OCI-LY7 (cell line): ENCODE measurements at regions not wholly inside any gene's neighbourhood (a gene's known extent, or its start where the extent isn't known, plus 50 kb on each side); places are given as distances from the start of the nearest gene placed in this dataset.

Experiments used
- BruUV-seq: library from RNA; stranded (reverse); fragments of 400-500 nt; replicated peaks from 2 replicates; lab custom pipeline; 2021; lab: Mats Ljungman, UMichigan
- CTCF ChIA-PET: fragments of 300-600 bp; sonication (Branson Sonifier 250); formaldehyde crosslinking; loops from one replicate; lab custom pipeline; 2022; ENCODE audit warnings: antibody characterized with exemption; ENCODE audit not compliant: unreplicated experiment; lab: Charles Lee
- POLR2A ChIA-PET: fragments of 300-600 bp; sonication (Branson Sonifier 250); formaldehyde crosslinking; loops from one replicate; lab custom pipeline; 2022; ENCODE audit warnings: antibody characterized with exemption; lab: Charles Lee
- DNase-seq: peaks from one replicate; pipeline ENCODE4 v3.0.0-alpha.2; 2015; ENCODE audit warnings: low spot score
- H2AFZ ChIP-seq: fragments of 200-600 bp; sonication (generic), shearing (Covaris generic); 2 replicates; pipeline ENCODE4 v1.6.1; 2014; ENCODE audit warnings: mild to moderate bottlenecking, antibody characterized with exemption, low read length, moderate library complexity
- H3K27ac ChIP-seq: fragments of 200-600 bp; sonication (generic); 2 replicates; pipeline ENCODE4 v1.5.1; 2014; ENCODE audit warnings: mixed run types, low read depth, mild to moderate bottlenecking, moderate library complexity, low read length, inconsistent platforms; ENCODE audit not compliant: poor library complexity, severe bottlenecking
- H3K36me3 ChIP-seq: fragments of 200-600 bp; sonication (generic); 2 replicates; pipeline ENCODE4 v1.6.1; 2014; ENCODE audit warnings: mild to moderate bottlenecking, antibody characterized with exemption, low read length, moderate library complexity, mixed read lengths; ENCODE audit not compliant: insufficient read depth
- H3K4me1 ChIP-seq: fragments of 200-600 bp; sonication (generic); 2 replicates; pipeline ENCODE4 v1.5.1; 2014; ENCODE audit warnings: mild to moderate bottlenecking, low read length; ENCODE audit not compliant: insufficient read depth, poor library complexity, severe bottlenecking
- H3K4me2 ChIP-seq: fragments of 200-600 bp; sonication (generic); 2 replicates; pipeline ENCODE4 v1.6.1; 2014; ENCODE audit warnings: mild to moderate bottlenecking, low read length
- H3K4me3 ChIP-seq: fragments of 200-600 bp; sonication (generic); 2 replicates; pipeline ENCODE4 v1.5.1; 2014; ENCODE audit warnings: mild to moderate bottlenecking, low read depth, low read length; ENCODE audit not compliant: poor library complexity, severe bottlenecking
- H3K79me2 ChIP-seq: fragments of 200-600 bp; sonication (generic); 2 replicates; pipeline ENCODE4 v1.6.1; 2016; ENCODE audit warnings: low read depth, mild to moderate bottlenecking, low read length, moderate library complexity, mixed read lengths; ENCODE audit not compliant: insufficient read depth
- H3K9me2 ChIP-seq: fragments of 200-600 bp; sonication (generic); 2 replicates; pipeline ENCODE4 v1.6.1; 2016; ENCODE audit warnings: mild to moderate bottlenecking, low read length, mixed read lengths; ENCODE audit not compliant: insufficient read depth
- H3K9me3 ChIP-seq: fragments of 200-600 bp; sonication (generic); 2 replicates; pipeline ENCODE4 v1.6.1; 2014; ENCODE audit warnings: mild to moderate bottlenecking, mixed run types, low read length, mixed read lengths
- H4K20me1 ChIP-seq: fragments of 200-600 bp; sonication (generic); 2 replicates; pipeline ENCODE4 v1.6.1; 2014; ENCODE audit warnings: mild to moderate bottlenecking, antibody characterized with exemption, low read length, moderate library complexity, mixed read lengths; ENCODE audit not compliant: insufficient read depth
- CTCF ChIP-seq: fragments of 200-600 bp; sonication (generic); conservative IDR thresholded peaks from 2 replicates; pipeline ENCODE4 v1.5.1; 2014; ENCODE audit warnings: mild to moderate bottlenecking, antibody characterized with exemption, low read length, moderate library complexity, mixed read lengths
- EZH2phosphoT487 ChIP-seq: fragments of 200-600 bp; sonication (generic); IDR thresholded peaks from 2 replicates; pipeline ENCODE4 v1.6.1; 2018; ENCODE audit warnings: low read depth, borderline replicate concordance, mild to moderate bottlenecking, mixed run types, antibody characterized with exemption, low read length, moderate library complexity, mixed read lengths
- intact Hi-C: fragments of 100-400 bp; cut with micrococcal nuclease; formaldehyde crosslinking; loops from one replicate; pipeline ENCODE4 v1.10.0; 2022; ENCODE audit not compliant: unreplicated experiment

- POLR2A ChIA-PET, result no interaction called here
- H3K4me2 ChIP-seq, result no peak overlapping the region
- DNase-seq, result no peak
- no peak overlapping the region for H2AFZ ChIP-seq
- H4K20me1 ChIP-seq, result no peaks in the 10 kb centered on the region
- H3K36me3 ChIP-seq, result no peaks in the 10 kb centered on the region
- no peaks in the 10 kb centered on the region for H3K9me2 ChIP-seq
- CTCF ChIA-PET, result no interaction called here
- H3K27ac ChIP-seq, result no peak overlapping the region
- H3K9me3 ChIP-seq, result no peaks in the 10 kb centered on the region
- intact Hi-C loops, result no loop called here
- no peak for TF ChIP-seq CTCF
- no peak for TF ChIP-seq EZH2phosphoT487
- H3K4me3 ChIP-seq, result no peak overlapping the region
- no peaks in the 10 kb centered on the region for H3K4me1 ChIP-seq
- H3K79me2 ChIP-seq, result no peaks in the 10 kb centered on the region
- no TSS peak for BruUV-seq
These were observed 582.6 kb downstream of the TBC1D22A start for GRCh38 chr22:47345025-47345424.

GRCh38 chr22:47344414-47344813 lies 582.0 kb downstream of the TBC1D22A start:
- no peaks in the 10 kb centered on the region for H4K20me1 ChIP-seq
- intact Hi-C loops, result no loop called here
- CTCF ChIA-PET, result no interaction called here

GRCh38 chr22:47343611-47344010 lies 581.2 kb downstream of the TBC1D22A start:
- no TSS peak for BruUV-seq
- Histone ChIP-seq H4K20me1 (no peaks in the 10 kb centered on the region), H2AFZ (no peak overlapping the region), H3K4me2 (no peak overlapping the region), H3K79me2 (no peaks in the 10 kb centered on the region), H3K4me3 (no peak overlapping the region), H3K36me3 (no peaks in the 10 kb centered on the region), H3K9me3 (no peaks in the 10 kb centered on the region), H3K9me2 (no peaks in the 10 kb centered on the region), H3K4me1 (no peaks in the 10 kb centered on the region), H3K27ac (no peak overlapping the region)
- ChIA-PET POLR2A (no interaction called here), CTCF (no interaction called here)
- intact Hi-C loops, result no loop called here
- no peak for DNase-seq
- TF ChIP-seq EZH2phosphoT487, result no peak
- TF ChIP-seq CTCF, result no peak

More at GRCh38 chr22:47344414-47344813, 582.0 kb downstream of the TBC1D22A start:
- H3K9me2 ChIP-seq, result no peaks in the 10 kb centered on the region
- H3K36me3 ChIP-seq, result no peaks in the 10 kb centered on the region
- no peaks in the 10 kb centered on the region for H3K79me2 ChIP-seq
- POLR2A ChIA-PET, result no interaction called here
- H3K4me3 ChIP-seq, result no peak overlapping the region
- no peak overlapping the region for H3K27ac ChIP-seq
- DNase-seq, result no peak
- no peak overlapping the region for H3K4me2 ChIP-seq
- no peaks in the 10 kb centered on the region for H3K9me3 ChIP-seq
- no peaks in the 10 kb centered on the region for H3K4me1 ChIP-seq
- no peak overlapping the region for H2AFZ ChIP-seq
- no TSS peak for BruUV-seq
- no peak for TF ChIP-seq EZH2phosphoT487
- TF ChIP-seq CTCF, result no peak
